Left lobe of liver (tissue), 2 donors: ENCODE measurements at regions not wholly inside any gene's neighbourhood (a gene's known extent, or its start where the extent isn't known, plus 50 kb on each side); places are given as distances from the start of the nearest gene placed in this dataset.
A peak's percentile ranks its signal among the peaks of the same experiment; 100 is the strongest.
"Not testable (repeated sequence)": the region's sequence is repeated elsewhere in the genome, so short reads cannot be mapped to it uniquely, and the experiment has no call there.

Experiments
- ATAC-seq: fragments of 200-7000 bp; cut with Tn5 transposase; one replicate; pipeline ENCODE4 v1.9.1; 2020; ENCODE audit warnings: mild to moderate bottlenecking, moderate library complexity
- DNase-seq: peaks from one replicate; pipeline ENCODE4 v3.0.0-alpha.2; 2020; ENCODE audit warnings: low spot score
- donor health status: DM: no; HTN: no; CAD: no; lungs with moderate emphysema.
- donor health status: DM: no; HTN: yes; CAD: no.

- DNase-seq, result no peak
- no peak for ATAC-seq
These were observed 1347.2 kb downstream of the NLGN4Y start for GRCh38 chrY:15871570-15871969.

- not testable (repeated sequence) for ATAC-seq
These were observed 1351.6 kb downstream of the NLGN4Y start for GRCh38 chrY:15875881-15876280.

GRCh38 chrY:15903524-15903923, 1379.2 kb downstream of the NLGN4Y start:
- ATAC-seq, DNase-seq: not testable (repeated sequence)

More at GRCh38 chrY:15875881-15876280, 1351.6 kb downstream of the NLGN4Y start:
- DNase-seq, result not testable (repeated sequence)

GRCh38 chrY:15905557-15905956, 1381.2 kb downstream of the NLGN4Y start:
- peak; percentile 67 for ATAC-seq

GRCh38 chrY:15926499-15926898, 1402.2 kb downstream of the NLGN4Y start:
- ATAC-seq (no peak), DNase-seq (no peak)

More at GRCh38 chrY:15905557-15905956, 1381.2 kb downstream of the NLGN4Y start:
- no peak for DNase-seq

GRCh38 chrY:15938791-15939190, 1414.5 kb downstream of the NLGN4Y start:
- DNase-seq (no peak), ATAC-seq (no peak)

GRCh38 chrY:15951041-15951440, 1426.7 kb downstream of the NLGN4Y start:
- ATAC-seq (no peak), DNase-seq (no peak)

- ATAC-seq (peak; percentile 74), DNase-seq (peak; percentile 42)
These were observed 1444.5 kb downstream of the NLGN4Y start for GRCh38 chrY:15968800-15969199.

GRCh38 chrY:15973200-15973599, 1448.9 kb downstream of the NLGN4Y start:
- DNase-seq, result peak; percentile 69
- ATAC-seq, result no peak

- no peak for ATAC-seq
- no peak for DNase-seq
These were observed 1452.4 kb downstream of the NLGN4Y start for GRCh38 chrY:15976771-15977170.

GRCh38 chrY:15978503-15978902, 1454.2 kb downstream of the NLGN4Y start:
- ATAC-seq, result peak; percentile 85
- peak; percentile 47 for DNase-seq

GRCh38 chrY:15984651-15985398, 1460.5 kb downstream of the NLGN4Y start:
- ATAC-seq, result peak; percentile 100
- DNase-seq, result peak; percentile 71

GRCh38 chrY:15996014-15996413, 1471.7 kb downstream of the NLGN4Y start:
- ATAC-seq (no peak), DNase-seq (no peak)

- no peak for ATAC-seq
- DNase-seq, result no peak
These were observed 1476.4 kb downstream of the NLGN4Y start for GRCh38 chrY:16000751-16001150.

- ATAC-seq, result no peak
- no peak for DNase-seq
These were observed 1477.6 kb downstream of the NLGN4Y start for GRCh38 chrY:16001896-16002295.

GRCh38 chrY:16051908-16052643, 1527.7 kb downstream of the NLGN4Y start:
- peak; percentile 58 for DNase-seq
- peak; percentile 96 for ATAC-seq

- DNase-seq (no peak), ATAC-seq (no peak)
These were observed 1535.8 kb downstream of the NLGN4Y start for GRCh38 chrY:16060141-16060540.

GRCh38 chrY:16060686-16061085, 1536.4 kb downstream of the NLGN4Y start:
- DNase-seq, result no peak
- ATAC-seq, result no peak

- DNase-seq, result peak; percentile 42
- ATAC-seq, result peak; percentile 61
These were observed 1547.6 kb downstream of the NLGN4Y start for GRCh38 chrY:16071957-16072356.

GRCh38 chrY:16075701-16076100, 1551.4 kb downstream of the NLGN4Y start:
- no peak for ATAC-seq

GRCh38 chrY:16097325-16097724, 1573.0 kb downstream of the NLGN4Y start:
- DNase-seq, result no peak
- ATAC-seq, result peak; percentile 70

More at GRCh38 chrY:16075701-16076100, 1551.4 kb downstream of the NLGN4Y start:
- no peak for DNase-seq

- ATAC-seq (peak; percentile 96), DNase-seq (no peak)
These were observed 1577.5 kb downstream of the NLGN4Y start for GRCh38 chrY:16101815-16102214.
